HCT116 (cell line): ENCODE measurements at regions not wholly inside any gene's neighbourhood (a gene's known extent, or its start where the extent isn't known, plus 50 kb on each side); places are given as distances from the start of the nearest gene placed in this dataset.

Experiments used
- ATAC-seq: fragments of 200-7000 bp; cut with Tn5 transposase; 2 replicates; pipeline ENCODE4 v1.9.1; 2020; ENCODE audit warnings: mild to moderate bottlenecking, moderate library complexity
- BruUV-seq: library from RNA; stranded (reverse); fragments of 400-500 nt; replicated peaks from 2 replicates; lab custom pipeline; 2021; lab: Mats Ljungman, UMichigan
- CTCF ChIA-PET: fragments of 300-600 bp; sonication (Branson Sonifier 250); formaldehyde crosslinking; loops from one replicate; lab custom pipeline; 2021; ENCODE audit warnings: antibody characterized with exemption; lab: Charles Lee
- POLR2A ChIA-PET: fragments of 300-600, 350-600 bp; sonication (Branson Sonifier 250); formaldehyde crosslinking; loops from one replicate; lab custom pipeline; 2021; ENCODE audit warnings: antibody characterized with exemption; lab: Charles Lee
- RAD21 ChIA-PET, 2 experiments: fragments of 300-600 bp; sonication (Branson Sonifier 250); formaldehyde crosslinking; loops; one replicate each; lab custom pipeline; 2023; ENCODE audit warnings: low total read pairs in 2 of 2; ENCODE audit not compliant: uncharacterized antibody in 2 of 2, unreplicated experiment in 2 of 2, low non-redundant PET in 1 of 2; lab: Charles Lee
- DNase-seq: peaks from one replicate; pipeline ENCODE4 v3.0.0-alpha.2; 2010; ENCODE audit warnings: low read depth, low spot score
- H2AFZ ChIP-seq: fragments of 200-600 bp; shearing (Covaris generic), sonication (generic); 2 replicates; pipeline ENCODE4 v1.6.1; 2017; ENCODE audit warnings: low read depth, mixed run types, mixed read lengths, antibody characterized with exemption, low read length; ENCODE audit not compliant: poor library complexity, severe bottlenecking
- H3K27ac ChIP-seq: 2 replicates; pipeline ENCODE4 v1.5.1; 2012; ENCODE audit warnings: low read depth, low read length
- H3K27me3 ChIP-seq: fragments of 200-600 bp; sonication (generic); 2 replicates; pipeline ENCODE4 v1.6.1; 2016; ENCODE audit warnings: mixed run types, low read length, mixed read lengths; ENCODE audit not compliant: insufficient read depth
- H3K36me3 ChIP-seq, 2 experiments: fragments of 200-500 bp in 1 of 2; fragments of 200-600 bp in 1 of 2; sonication (Bioruptor generic) in 1 of 2; sonication (generic) in 1 of 2; 2 replicates each; pipeline versions ENCODE4 v1.5.1 to v1.6.1; 2014 to 2016; ENCODE audit warnings: low read length in 2 of 2, inconsistent platforms in 1 of 2, mixed read lengths in 1 of 2, mixed run types in 1 of 2; ENCODE audit not compliant: insufficient read depth in 2 of 2, control insufficient read depth in 1 of 2
- H3K4me1 ChIP-seq, 2 experiments: fragments of 200-600 bp in 1 of 2; sonication (generic) in 1 of 2; 2 replicates each; pipeline versions ENCODE4 v1.5.1 to v1.6.1; 2012 to 2017; ENCODE audit warnings: low read length in 2 of 2, inconsistent platforms in 1 of 2, mild to moderate bottlenecking in 1 of 2, mixed read lengths in 1 of 2, mixed run types in 1 of 2, moderate library complexity in 1 of 2; ENCODE audit not compliant: insufficient read depth in 2 of 2, control insufficient read depth in 1 of 2
- H3K4me2 ChIP-seq: fragments of 200-600 bp; sonication (generic); 2 replicates; pipeline ENCODE4 v1.6.1; 2017; ENCODE audit warnings: mixed run types, low read length, mixed read lengths
- H3K4me3 ChIP-seq, 2 experiments: fragments of 200-600 bp in 1 of 2; sonication (generic) in 1 of 2; replicated peaks in 1 of 2; 2 replicates each; pipeline ENCODE4 v1.5.1; 2011 to 2016; ENCODE audit warnings: low read length in 2 of 2, control low read depth in 1 of 2, low read depth in 1 of 2, mild to moderate bottlenecking in 1 of 2, mixed read lengths in 1 of 2, mixed run types in 1 of 2
- H3K79me2 ChIP-seq: fragments of 200-600 bp; sonication (generic); 2 replicates; pipeline ENCODE4 v1.6.1; 2017; ENCODE audit warnings: mild to moderate bottlenecking, mixed run types, low read length, moderate library complexity, mixed read lengths; ENCODE audit not compliant: insufficient read depth
- H3K9ac ChIP-seq: fragments of 200-600 bp; sonication (generic); 2 replicates; pipeline ENCODE4 v1.6.1; 2016; ENCODE audit warnings: low read length, mixed read lengths
- H3K9me2 ChIP-seq: fragments of 200-600 bp; sonication (generic), shearing (Covaris generic); 2 replicates; pipeline ENCODE4 v1.6.1; 2017; ENCODE audit warnings: mixed run types, mild to moderate bottlenecking, moderate library complexity; ENCODE audit not compliant: insufficient read depth
- H3K9me3 ChIP-seq, 2 experiments: fragments of 200-500 bp in 1 of 2; fragments of 200-600 bp in 1 of 2; sonication (Bioruptor generic) in 1 of 2; sonication (generic) in 1 of 2; 2 replicates each; pipeline ENCODE4 v1.6.1; 2014 to 2017; ENCODE audit warnings: low read length in 2 of 2, mixed read lengths in 2 of 2, inconsistent platforms in 1 of 2, low read depth in 1 of 2, mild to moderate bottlenecking in 1 of 2, mixed run types in 1 of 2, moderate library complexity in 1 of 2; ENCODE audit not compliant: control insufficient read depth in 1 of 2, insufficient read depth in 1 of 2
- H4K20me1 ChIP-seq: fragments of 200-600 bp; sonication (generic), shearing (Covaris generic); 2 replicates; pipeline ENCODE4 v1.6.1; 2017; ENCODE audit warnings: mixed run types, mild to moderate bottlenecking, moderate library complexity; ENCODE audit not compliant: insufficient read depth
- ATF3 ChIP-seq: IDR thresholded peaks from 2 replicates; pipeline ENCODE4 v1.6.1; 2012
- EGR1 ChIP-seq: IDR thresholded peaks from 2 replicates; pipeline ENCODE4 v1.6.1; 2012; ENCODE audit warnings: low read depth
- POLR2A ChIP-seq: IDR thresholded peaks from 2 replicates; pipeline ENCODE4 v1.7.0; 2011; ENCODE audit warnings: borderline replicate concordance; ENCODE audit not compliant: insufficient read depth, insufficient read length; ENCODE audit errors: extremely low read depth
- REST ChIP-seq: IDR thresholded peaks from 2 replicates; pipeline ENCODE4 v1.6.1; 2012; ENCODE audit warnings: low read depth
- ZBTB33 ChIP-seq: IDR thresholded peaks from 2 replicates; pipeline ENCODE4 v1.6.1; 2011; ENCODE audit warnings: mild to moderate bottlenecking, low read length, moderate library complexity; ENCODE audit not compliant: insufficient replicate concordance; ENCODE audit errors: extremely low read depth
- intact Hi-C: fragments of 100-400 bp; cut with micrococcal nuclease; formaldehyde crosslinking; loops from 2 replicates; pipeline ENCODE4 v1.10.0; 2022

- no peak overlapping the region for H3K9ac ChIP-seq
- H3K4me2 ChIP-seq = no peak overlapping the region
- DNase-seq = no peak
- RAD21 ChIA-PET = no interaction called here
- TF ChIP-seq ATF3 (no peak), POLR2A (no peak), ZBTB33 (no peak), REST (no peak), EGR1 (no peak)
- TF ChIP-seq, all 23 proteins: peak for 0
- Histone ChIP-seq H3K27me3 (peaks cover 6% of the 10 kb centered on the region; the same call in 1 of the 2 replicates), H3K4me1 (no peaks in the 10 kb centered on the region), H3K36me3 (no peaks in the 10 kb centered on the region), H3K79me2 (no peaks in the 10 kb centered on the region), H2AFZ (no peak overlapping the region), H4K20me1 (no peaks in the 10 kb centered on the region), H3K4me3 (no peak overlapping the region), H3K9me3 (no peaks in the 10 kb centered on the region), H3K9me2 (no peaks in the 10 kb centered on the region), H3K27ac (no peak overlapping the region)
- no peak for ATAC-seq
- ChIA-PET POLR2A (no interaction called here), CTCF (no interaction called here)
- intact Hi-C loops = no loop called here
- BruUV-seq = no TSS peak
Observed at GRCh38 chr4:18404642-18405041, 383.1 kb upstream of the LCORL start.
